Esophagus muscularis mucosa (tissue), 3 donors: ENCODE measurements at regions not wholly inside any gene's neighbourhood (a gene's known extent, or its start where the extent isn't known, plus 50 kb on each side); places are given as distances from the start of the nearest gene placed in this dataset.

Source experiments
- CTCF ChIP-seq, 3 experiments: fragments of 200-600 bp in 2 of 3; fragments of 450-650 bp in 1 of 3; sonication (generic) in 2 of 3; IDR thresholded peaks; one replicate each; pipeline ENCODE4 v1.5.1; 2017 to 2019; ENCODE audit warnings: antibody characterized with exemption in 3 of 3, mild to moderate bottlenecking in 2 of 3, moderate library complexity in 1 of 3
- POLR2A ChIP-seq: fragments of 450-650 bp; IDR thresholded peaks from one replicate; pipeline ENCODE4 v1.6.1; 2017; ENCODE audit warnings: antibody characterized with exemption, moderate library complexity, mild to moderate bottlenecking, low read depth

- TF ChIP-seq CTCF (IDR thresholded peaks at IDR 0.05) (no peak), POLR2A (no peak)
These were observed 103.9 kb downstream of the GLUD2 start for GRCh38 chrX:121151293-121151692.
